Posterior cingulate gyrus (tissue), 11 donors: ENCODE measurements at regions not wholly inside any gene's neighbourhood (a gene's known extent, or its start where the extent isn't known, plus 50 kb on each side); places are given as distances from the start of the nearest gene placed in this dataset.

Experiments
- DNase-seq, 10 donors: peaks; one replicate each; pipeline versions ENCODE4 v3.0.0 to v3.0.0-alpha.2; 2020 to 2021; ENCODE audit warnings: mixed read lengths in 3 of 10
- intact Hi-C: fragments of 100-400 bp; cut with DNase I; formaldehyde crosslinking; loops from one replicate; pipeline ENCODE4 v1.15.1; 2023

DNA sequence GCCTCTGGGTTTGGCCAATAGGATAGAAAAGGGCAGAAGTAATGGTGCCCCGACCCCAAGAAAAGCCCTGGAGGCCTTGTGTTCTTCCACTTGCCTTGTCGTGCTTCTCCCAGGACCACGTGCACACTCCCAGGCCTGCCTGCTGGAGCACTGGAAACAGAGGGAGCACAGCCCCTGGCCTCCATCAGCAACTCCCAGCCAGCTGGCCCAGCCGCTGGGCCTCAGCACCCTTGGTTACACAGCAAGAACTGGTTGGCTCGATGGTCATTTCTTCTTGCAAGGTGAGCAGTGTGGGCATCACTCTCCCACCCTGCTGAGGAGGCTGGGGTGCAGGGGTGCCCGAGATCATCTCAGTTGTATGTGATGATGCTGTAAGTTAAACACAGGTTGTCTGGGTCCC lies 69.2 kb upstream of the CST7 start:
- DNase-seq: peak in 1 of 10 donors; percentile 57
- intact Hi-C loops: no loop called here

GRCh38 chr20:24880356-24880755 lies 68.7 kb upstream of the CST7 start:
- DNase-seq: no peak
- intact Hi-C loops: no loop called here

DNA sequence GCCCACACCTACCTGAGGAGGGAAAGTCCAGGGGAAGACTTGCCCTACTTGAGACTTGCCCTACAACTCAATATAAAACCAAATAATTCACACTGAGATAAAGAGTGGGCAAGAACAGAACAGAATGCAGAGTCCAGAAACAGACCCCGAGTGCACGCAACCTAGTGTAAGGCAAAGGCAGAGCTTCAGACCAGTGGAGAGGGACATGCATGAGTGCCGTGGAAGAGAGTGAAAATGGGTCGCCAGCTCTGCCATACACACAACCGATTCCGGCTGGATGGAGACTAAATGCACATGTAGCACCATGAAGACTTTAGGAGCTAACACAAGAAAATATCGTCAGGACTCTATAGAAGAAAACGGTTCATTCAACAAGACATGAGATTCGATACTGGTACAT lies 58.8 kb upstream of the CST7 start:
- intact Hi-C loops: no loop called here
- no peak for DNase-seq

DNA sequence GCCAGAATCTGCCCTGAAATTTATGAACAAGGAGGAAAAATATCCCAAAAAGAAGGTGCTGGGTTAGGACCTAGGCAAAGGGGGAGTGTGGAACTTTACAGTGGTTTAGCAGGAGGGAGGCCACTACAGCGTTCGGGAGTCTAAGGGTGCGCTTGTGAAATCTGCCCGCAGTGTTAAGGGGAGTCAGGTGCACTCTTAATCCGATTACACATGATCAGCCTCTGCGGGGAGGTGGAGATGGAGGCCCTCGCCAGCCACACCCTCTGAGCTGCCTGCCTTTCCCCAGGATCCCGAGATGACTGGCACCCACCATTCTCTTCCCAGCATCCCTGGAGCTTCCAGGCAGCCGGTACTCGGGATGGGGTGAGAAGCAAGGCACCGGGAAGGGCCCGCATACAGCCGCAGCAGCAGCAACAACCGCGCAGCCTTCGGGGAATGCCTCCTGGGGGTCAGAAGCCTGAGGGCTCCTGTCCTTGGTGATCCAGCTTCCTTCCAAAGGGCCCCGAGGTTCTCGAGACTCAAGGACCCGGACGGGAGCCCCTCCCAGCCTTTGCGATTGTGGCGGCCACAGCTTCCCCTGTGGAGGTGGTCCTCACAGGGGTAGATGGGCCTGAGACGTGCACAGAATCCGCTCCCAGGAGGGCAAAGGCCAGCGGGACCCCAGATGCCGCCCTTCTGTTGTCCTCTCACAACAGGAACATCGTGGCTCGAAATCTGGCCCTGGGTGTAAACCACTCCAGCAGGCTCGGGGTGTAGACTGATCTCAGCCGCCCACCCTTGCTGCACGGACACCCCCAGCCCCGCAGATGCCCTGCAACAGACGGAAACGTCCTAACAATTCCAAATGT lies 57.3 kb upstream of the CST7 start:
- no peak for DNase-seq
- intact Hi-C loops: no loop called here

DNA sequence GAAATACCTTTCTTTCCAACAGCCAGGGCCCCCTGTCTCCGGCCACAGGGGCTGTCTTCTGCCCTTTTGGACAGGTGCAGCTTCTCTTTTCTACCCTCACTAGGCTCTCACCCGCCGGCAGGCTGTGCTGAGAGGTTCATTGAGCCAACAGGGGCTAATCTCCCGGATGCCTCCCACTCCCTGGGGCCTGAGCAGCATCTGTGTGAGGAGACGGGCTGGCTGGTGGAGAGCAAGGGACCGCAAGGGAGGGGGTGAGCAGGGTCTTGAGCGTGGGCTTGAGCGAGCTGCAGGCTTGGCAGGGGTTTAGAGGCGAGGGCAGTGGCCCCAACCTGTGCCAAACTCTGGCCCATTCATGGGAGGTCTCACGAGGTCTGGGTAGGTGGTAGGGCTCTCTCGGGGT lies 56.5 kb upstream of the CST7 start:
- DNase-seq: no peak

GRCh38 chr20:24892931-24893330 lies 56.1 kb upstream of the CST7 start:
- intact Hi-C loops: no loop called here
- no peak for DNase-seq

More for the DNA sequence above, 56.5 kb upstream of the CST7 start:
- intact Hi-C loops: no loop called here

DNA sequence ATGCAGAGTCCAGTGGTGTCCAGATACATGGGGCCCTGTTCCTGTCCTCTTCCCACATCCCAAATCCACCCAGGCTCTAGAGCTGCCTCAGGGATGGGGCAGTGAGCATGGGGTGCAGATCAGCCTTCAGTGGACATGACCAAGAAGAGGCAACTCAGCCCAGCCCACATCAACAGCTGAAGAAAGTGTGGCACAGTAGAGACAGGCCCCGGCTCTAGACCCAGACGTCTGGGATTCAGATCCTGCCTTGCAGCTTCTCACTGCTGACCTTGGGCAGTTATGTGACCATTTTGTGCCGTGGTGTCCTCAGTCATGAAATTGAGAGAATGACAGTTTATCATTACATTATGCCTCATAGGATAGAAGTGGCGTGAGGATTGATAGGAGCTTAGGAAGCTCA lies 54.6 kb upstream of the CST7 start:
- no peak for DNase-seq
- intact Hi-C loops: no loop called here

- no peak for DNase-seq
- intact Hi-C loops: no loop called here
Measured at GRCh38 chr20:24894967-24895366, 54.1 kb upstream of the CST7 start.

GRCh38 chr20:24895431-24895830 lies 53.6 kb upstream of the CST7 start:
- intact Hi-C loops: no loop called here
- DNase-seq: no peak

- intact Hi-C loops: no loop called here
- no peak for DNase-seq
Measured at GRCh38 chr20:24895898-24896658, 53.0 kb upstream of the CST7 start.

DNA sequence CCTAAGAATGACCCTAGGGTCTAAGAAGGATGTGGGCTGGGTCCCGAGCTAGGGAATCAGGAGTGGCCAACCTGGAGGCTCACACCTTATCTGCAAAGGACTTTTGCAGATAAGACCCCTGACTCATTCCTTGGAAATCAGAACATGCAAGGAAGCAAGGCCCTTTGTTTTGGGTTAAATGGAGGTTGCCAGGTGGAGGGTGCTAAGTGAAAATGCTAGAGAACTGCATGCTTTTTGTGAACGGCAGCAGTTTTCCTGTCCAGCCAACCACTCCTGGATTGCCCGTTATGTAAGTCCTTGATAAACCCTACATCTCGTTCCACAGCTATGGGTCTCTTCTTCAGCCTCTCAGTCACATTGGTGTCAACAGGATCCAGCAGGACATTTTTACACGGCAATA lies 52.1 kb upstream of the CST7 start:
- intact Hi-C loops: no loop called here
- no peak for DNase-seq

DNA sequence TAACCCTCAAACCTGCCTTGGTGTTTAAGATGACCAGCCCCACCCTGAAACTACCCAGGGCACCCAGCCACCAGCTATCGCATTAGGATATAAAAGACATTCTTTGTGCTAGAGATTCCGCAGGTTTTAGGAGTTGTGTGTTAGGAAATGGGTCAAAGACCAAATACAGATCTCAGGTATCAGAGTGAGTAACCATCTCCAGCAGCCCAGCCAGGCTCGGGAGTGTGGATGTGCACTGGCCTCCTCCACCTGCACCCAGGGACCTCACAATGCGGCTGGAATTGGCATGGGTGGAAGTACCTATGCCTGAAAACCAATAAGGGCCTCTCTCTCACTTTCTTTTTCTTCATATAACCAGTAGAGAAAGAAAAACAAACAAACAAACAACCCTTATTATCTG lies 51.1 kb upstream of the CST7 start:
- intact Hi-C loops: no loop called here

DNA sequence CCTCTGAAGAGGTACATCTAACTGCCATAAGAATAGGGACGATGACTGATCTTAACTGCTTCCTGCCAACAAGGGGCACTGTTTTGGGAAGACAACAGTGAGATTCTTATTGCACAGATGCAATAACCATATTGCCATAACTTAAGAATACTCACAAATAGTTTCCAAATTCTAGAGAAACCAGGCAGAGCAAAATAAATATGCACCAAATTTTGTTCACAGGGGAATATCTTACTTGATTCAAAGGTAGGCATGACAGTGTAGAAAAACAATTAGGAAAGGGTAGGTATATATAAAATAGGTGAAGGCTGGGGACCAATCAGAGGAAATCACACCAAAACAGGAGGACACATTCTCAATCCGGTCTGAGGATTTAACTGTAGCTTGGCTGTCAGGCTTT lies 49.9 kb upstream of the CST7 start:
- intact Hi-C loops: no loop called here
- no peak for DNase-seq

More for the DNA sequence above, 51.1 kb upstream of the CST7 start:
- DNase-seq: no peak
